ENCODE measurements at regions not wholly inside any gene's neighbourhood (a gene's known extent, or its start where the extent isn't known, plus 50 kb on each side); places are given as distances from the start of the nearest gene placed in this dataset.

GRCh38 chr6:154886016-154886415, 109.1 kb upstream of the TIAM2 start:
- no peak for TF ChIP-seq POLR2A (IDR thresholded peaks at IDR 0.05; ENCODE audit: low read depth, low read length)
- no peak for TF ChIP-seq CTCF (IDR thresholded peaks at IDR 0.05; ENCODE audit: extremely low read depth in 1 of 2, insufficient read depth in 1 of 2, low read depth in 1 of 2, low read length in 2 of 2)
- no peak for TF ChIP-seq POLR2AphosphoS5 (IDR thresholded peaks at IDR 0.05; ENCODE audit: insufficient read depth, low read depth, low read length)
- TF ChIP-seq EZH2 (IDR thresholded peaks at IDR 0.05; ENCODE audit: borderline replicate concordance, low read depth, low read length, severe bottlenecking) = no peak
- TF ChIP-seq MAX (IDR thresholded peaks at IDR 0.05; ENCODE audit: insufficient read depth, insufficient read length) = no peak
- TF ChIP-seq JUN (IDR thresholded peaks at IDR 0.05; ENCODE audit: borderline replicate concordance, insufficient read depth, insufficient read length, low read depth) = no peak
- no peak for TF ChIP-seq GATA2 (IDR thresholded peaks at IDR 0.05; ENCODE audit: insufficient read depth, insufficient read length, low read depth, low read length)
- TF ChIP-seq MYC (IDR thresholded peaks at IDR 0.05; ENCODE audit: low read depth, low read length) = no peak
- TF ChIP-seq FOS (IDR thresholded peaks at IDR 0.05; ENCODE audit: borderline replicate concordance, insufficient read depth, low read length) = no peak
